Adrenal gland (tissue), 9 donors: ENCODE measurements at regions not wholly inside any gene's neighbourhood (a gene's known extent, or its start where the extent isn't known, plus 50 kb on each side); places are given as distances from the start of the nearest gene placed in this dataset.

Experiments
- DNase-seq, 7 donors: peaks; one replicate each; pipeline ENCODE4 v3.0.0-alpha.2; 2019 to 2020
- H3K27ac ChIP-seq, 5 donors: fragments of 200-600 bp; sonication (generic) in 4 of 5; 1 replicate in 3 of 5; 2 replicates in 2 of 5; pipeline versions ENCODE4 v1.5.1 to v1.8.0; 2016 to 2020; ENCODE audit warnings: mild to moderate bottlenecking in 1 of 5
- H3K27me3 ChIP-seq: fragments of 200-600 bp; 2 replicates; pipeline ENCODE4 v1.8.0; 2021
- H3K36me3 ChIP-seq, 2 donors: fragments of 200-600 bp; replicated peaks in 1 of 2; 1 replicate in 1 of 2; 2 replicates in 1 of 2; pipeline versions ENCODE4 v1.5.1 to v1.8.0; 2018 to 2022
- H3K4me1 ChIP-seq, 2 donors: fragments of 200-600 bp; replicated peaks in 1 of 2; 1 replicate in 1 of 2; 2 replicates in 1 of 2; pipeline versions ENCODE4 v1.5.1 to v1.8.0; 2018 to 2021
- H3K4me3 ChIP-seq, 4 donors: fragments of 200-600 bp; sonication (generic) in 3 of 4; one replicate each; pipeline ENCODE4 v1.5.1; 2016 to 2018
- H3K9me3 ChIP-seq, 3 donors: fragments of 200-600 bp; sonication (generic) in 1 of 3; replicated peaks in 1 of 3; 1 replicate in 2 of 3; 2 replicates in 1 of 3; pipeline versions ENCODE4 v1.5.1 to v1.8.0; 2016 to 2021
- CTCF ChIP-seq, 6 experiments: fragments of 450-650 bp in 4 of 6; fragments of 200-600 bp in 2 of 6; sonication (generic) in 1 of 6; IDR thresholded peaks; 1 replicate in 5 of 6; 2 replicates in 1 of 6; pipeline versions ENCODE4 v1.5.1 to v1.8.0; 2016 to 2021; ENCODE audit warnings: antibody characterized with exemption in 6 of 6, mild to moderate bottlenecking in 2 of 6, moderate library complexity in 1 of 6
- POLR2A ChIP-seq, 2 donors: fragments of 450-650 bp; IDR thresholded peaks; one replicate each; pipeline ENCODE4 v1.6.1; 2017; ENCODE audit warnings: antibody characterized with exemption in 2 of 2, mild to moderate bottlenecking in 2 of 2, moderate library complexity in 1 of 2
- WGBS, 4 donors: extraction: QIAGEN DNeasy Blood & Tissue Kit in 2 of 4; methylation state at CpG; one replicate each; pipeline versions ENCODE4 v1.1.5 to v1.1.7; 2013 to 2017; 5-methylcytosine and 5-hydroxymethylcytosine counted together
- intact Hi-C, 2 donors: fragments of 100-400 bp; cut with DNase I; formaldehyde crosslinking; loops; one replicate each; pipeline versions ENCODE4 v1.14.1 to v1.15.0; 2022 to 2023
- donor health status: healthy with polysubstance abuse.
- donor health status: Bipolar disorder and iron deficiency.
- donor health status: DM: yes; HTN: yes; CAD: no.
- donor health status: DM: no; HTN: no; CAD: no.
- donor health status: DM: no; HTN: no; CAD: no.

GRCh38 chr18:71194438-71194837, 905.6 kb downstream of the SOCS6 start:
- H3K36me3 ChIP-seq: no peaks in the 10 kb centered on the region
- no peak overlapping the region for H3K4me3 ChIP-seq
- no peaks in the 10 kb centered on the region for H3K27me3 ChIP-seq
- TF ChIP-seq POLR2A (IDR thresholded peaks at IDR 0.05) (no peak), CTCF (IDR thresholded peaks at IDR 0.05) (no peak)
- DNase-seq: no peak
- WGBS, 4 donors: 37 to 64% (median 48%) methylated on average over 1 of the region's 1 CpG
- no peaks in the 10 kb centered on the region for H3K4me1 ChIP-seq
- no peak overlapping the region for H3K27ac ChIP-seq
- intact Hi-C loops: no loop called here
- H3K9me3 ChIP-seq: no peaks in the 10 kb centered on the region

GRCh38 chr18:71189581-71189980, 900.7 kb downstream of the SOCS6 start:
- Histone ChIP-seq H3K27me3 (no peaks in the 10 kb centered on the region), H3K4me3 (no peak overlapping the region), H3K36me3 (no peaks in the 10 kb centered on the region), H3K4me1 (no peaks in the 10 kb centered on the region), H3K27ac (no peak overlapping the region), H3K9me3 (no peaks in the 10 kb centered on the region)
- no peak for DNase-seq
- WGBS, 4 donors: 65 to 84% (median 73%) methylated on average over 3 of the region's 3 CpGs
- TF ChIP-seq CTCF (IDR thresholded peaks at IDR 0.05) (no peak), POLR2A (IDR thresholded peaks at IDR 0.05) (no peak)
- intact Hi-C loops: no loop called here

GRCh38 chr18:71168557-71169145, 879.8 kb downstream of the SOCS6 start:
- WGBS, 4 donors: 26 to 32% (median 31%) methylated on average over 4 of the region's 4 CpGs

GRCh38 chr18:71136487-71136886, 847.6 kb downstream of the SOCS6 start:
- intact Hi-C loops: no loop called here
- no peaks in the 10 kb centered on the region for H3K9me3 ChIP-seq
- no peaks in the 10 kb centered on the region for H3K36me3 ChIP-seq
- no peak overlapping the region for H3K27ac ChIP-seq
- no peaks in the 10 kb centered on the region for H3K4me1 ChIP-seq
- DNase-seq: no peak
- H3K27me3 ChIP-seq: no peaks in the 10 kb centered on the region
- H3K4me3 ChIP-seq: no peak overlapping the region
- 26 to 45% (median 41%) methylated on average over 3 of the region's 3 CpGs for WGBS, 4 donors
- TF ChIP-seq POLR2A (IDR thresholded peaks at IDR 0.05): no peak
- TF ChIP-seq CTCF (IDR thresholded peaks at IDR 0.05): no peak

More at GRCh38 chr18:71168557-71169145, 879.8 kb downstream of the SOCS6 start:
- Histone ChIP-seq H3K4me3 (no peak overlapping the region), H3K27me3 (no peaks in the 10 kb centered on the region), H3K4me1 (no peaks in the 10 kb centered on the region), H3K9me3 (no peaks in the 10 kb centered on the region), H3K27ac (no peak overlapping the region), H3K36me3 (no peaks in the 10 kb centered on the region)
- intact Hi-C loops: no loop called here
- TF ChIP-seq CTCF (IDR thresholded peaks at IDR 0.05) (no peak), POLR2A (IDR thresholded peaks at IDR 0.05) (no peak)
- DNase-seq: no peak
